ENCODE measurements at regions not wholly inside any gene's neighbourhood (a gene's known extent, or its start where the extent isn't known, plus 50 kb on each side); places are given as distances from the start of the nearest gene placed in this dataset.
"Not testable (repeated sequence)": the region's sequence is repeated elsewhere in the genome, so short reads cannot be mapped to it uniquely, and the experiment has no call there.

GRCh38 chr3:162710332-162711112, 1213.9 kb downstream of the OTOL1 start:
- no peaks in the 10 kb centered on the region for H3K4me1 ChIP-seq
- no peak for DNase-seq (ENCODE audit: low spot score in 2 of 2)
- no peaks in the 10 kb centered on the region for H3K36me3 ChIP-seq
- H3K4me3 ChIP-seq, result no peak overlapping the region
- H3K27ac ChIP-seq, result no peak overlapping the region
- H3K27me3 ChIP-seq, result no peaks in the 10 kb centered on the region
- intact Hi-C loops (cut with DNase I), result no loop called here
- H3K9me3 ChIP-seq, result no peaks in the 10 kb centered on the region
- TF ChIP-seq CTCF (IDR thresholded peaks at IDR 0.05), result no peak

- H3K4me3 ChIP-seq; DNase-seq (ENCODE audit: low spot score in 2 of 2); H3K36me3 ChIP-seq; H3K4me1 ChIP-seq; H3K27ac ChIP-seq; intact Hi-C loops (cut with DNase I); H3K9me3 ChIP-seq; H3K27me3 ChIP-seq: not testable (repeated sequence)
Measured at GRCh38 chr3:162717074-162717473, 1220.5 kb downstream of the OTOL1 start.

- TF ChIP-seq CTCF (IDR thresholded peaks at IDR 0.05), result no peak
- Histone ChIP-seq H3K36me3 (no peaks in the 10 kb centered on the region), H3K27ac (no peak overlapping the region), H3K4me1 (peaks cover 0 to 3% of the 10 kb centered on the region in 2 donors), H3K9me3 (no peaks in the 10 kb centered on the region), H3K4me3 (no peak overlapping the region), H3K27me3 (no peaks in the 10 kb centered on the region)
- no peak for DNase-seq (ENCODE audit: low spot score in 2 of 2)
- intact Hi-C loops (cut with DNase I), result no loop called here
Measured at GRCh38 chr3:162718697-162719096, 1222.1 kb downstream of the OTOL1 start.

- Histone ChIP-seq H3K9me3 (no peaks in the 10 kb centered on the region), H3K4me3 (no peak overlapping the region), H3K27me3 (no peaks in the 10 kb centered on the region), H3K27ac (no peak overlapping the region), H3K4me1 (peaks cover 0 to 3% of the 10 kb centered on the region in 2 donors), H3K36me3 (no peaks in the 10 kb centered on the region)
- no peak for DNase-seq (ENCODE audit: low spot score in 2 of 2)
- intact Hi-C loops (cut with DNase I), result no loop called here
- no peak for TF ChIP-seq CTCF (IDR thresholded peaks at IDR 0.05)
Measured at GRCh38 chr3:162719684-162720341, 1223.2 kb downstream of the OTOL1 start.

- intact Hi-C loops (cut with DNase I), result no loop called here
Measured at GRCh38 chr3:162721736-162722135, 1225.1 kb downstream of the OTOL1 start.

More at GRCh38 chr3:162721736-162722135, 1225.1 kb downstream of the OTOL1 start:
- Histone ChIP-seq H3K4me1 (peaks cover 0 to 3% of the 10 kb centered on the region in 2 donors), H3K27me3 (no peaks in the 10 kb centered on the region), H3K27ac (no peak overlapping the region), H3K9me3 (no peaks in the 10 kb centered on the region), H3K36me3 (no peaks in the 10 kb centered on the region), H3K4me3 (no peak overlapping the region)
- TF ChIP-seq CTCF (IDR thresholded peaks at IDR 0.05), result no peak
- DNase-seq (ENCODE audit: low spot score in 2 of 2), result no peak
